SK-N-MC (cell line): ENCODE measurements at regions not wholly inside any gene's neighbourhood (a gene's known extent, or its start where the extent isn't known, plus 50 kb on each side); places are given as distances from the start of the nearest gene placed in this dataset.

ENCODE experiments used
- DNase-seq: peaks from one replicate; pipeline ENCODE4 v3.0.0-alpha.2; 2011; ENCODE audit warnings: low read depth, low spot score
- H3K27ac ChIP-seq: fragments of 200-600 bp; sonication (generic); 2 replicates; pipeline ENCODE4 v1.5.1; 2016; ENCODE audit warnings: mixed run types
- H3K36me3 ChIP-seq: fragments of 200-600 bp; sonication (generic); 2 replicates; pipeline ENCODE4 v1.6.1; 2017; ENCODE audit warnings: antibody characterized with exemption, low read length, mixed read lengths; ENCODE audit not compliant: insufficient read depth
- H3K4me3 ChIP-seq: fragments of 200-600 bp; sonication (generic); 2 replicates; pipeline ENCODE4 v1.5.1; 2016
- H3K9ac ChIP-seq: fragments of 200-600 bp; sonication (generic); 2 replicates; pipeline ENCODE4 v1.8.0; 2017; ENCODE audit warnings: mixed run types, mixed read lengths; ENCODE audit not compliant: insufficient read length
- H3K9me3 ChIP-seq: fragments of 200-600 bp; sonication (generic); 2 replicates; pipeline ENCODE4 v1.6.1; 2017; ENCODE audit warnings: low read depth, mild to moderate bottlenecking, antibody characterized with exemption, low read length, moderate library complexity, mixed read lengths
- EZH2 ChIP-seq: fragments of 200-600 bp; sonication (generic); IDR thresholded peaks from one replicate; pipeline ENCODE4 v1.6.1; 2017; ENCODE audit warnings: antibody characterized with exemption
- FOXP2 ChIP-seq: optimal IDR thresholded peaks from 2 replicates; pipeline ENCODE3; 2011; ENCODE audit warnings: mild to moderate bottlenecking, moderate library complexity; ENCODE audit not compliant: insufficient read depth; ENCODE audit errors: extremely low read length, control extremely low read depth
- POLR2AphosphoS5 ChIP-seq: IDR thresholded peaks from 2 replicates; pipeline ENCODE4 v1.6.1; 2012; ENCODE audit warnings: mild to moderate bottlenecking, low read depth, low read length, borderline replicate concordance

- peaks cover 7% of the 10 kb centered on the region; the same call in 1 of the 2 replicates for H3K36me3 ChIP-seq
- no peaks in the 10 kb centered on the region for H3K9me3 ChIP-seq
- TF ChIP-seq EZH2 = no peak
- TF ChIP-seq FOXP2 = no peak
- TF ChIP-seq POLR2AphosphoS5 = no peak
- no peak for DNase-seq
- no peak overlapping the region for H3K27ac ChIP-seq
- H3K4me3 ChIP-seq = no peak overlapping the region
- no peak overlapping the region for H3K9ac ChIP-seq
Measured at GRCh38 chr2:120990451-120990871, 254.8 kb downstream of the GLI2 start.

GRCh38 chr2:120991441-120991840 is 255.8 kb downstream of the GLI2 start:
- Histone ChIP-seq H3K36me3 (peaks cover 5% of the 10 kb centered on the region; the same call in 1 of the 2 replicates), H3K4me3 (no peak overlapping the region), H3K27ac (no peak overlapping the region), H3K9ac (no peak overlapping the region), H3K9me3 (no peaks in the 10 kb centered on the region)
- TF ChIP-seq EZH2 = no peak
- no peak for DNase-seq

GRCh38 chr2:120992791-120993555 is 257.3 kb downstream of the GLI2 start:
- Histone ChIP-seq H3K36me3 (no peaks in the 10 kb centered on the region; the same call in 1 of the 2 replicates), H3K27ac (no peak overlapping the region)
- TF ChIP-seq FOXP2 (no peak), EZH2 (no peak), POLR2AphosphoS5 (no peak)

GRCh38 chr2:120993661-120994060 is 258.0 kb downstream of the GLI2 start:
- TF ChIP-seq EZH2 (no peak), POLR2AphosphoS5 (no peak), FOXP2 (no peak)
- H3K27ac ChIP-seq = no peak overlapping the region

More at GRCh38 chr2:120992791-120993555, 257.3 kb downstream of the GLI2 start:
- Histone ChIP-seq H3K9ac (no peak overlapping the region), H3K4me3 (no peak overlapping the region), H3K9me3 (no peaks in the 10 kb centered on the region)
- DNase-seq = no peak

GRCh38 chr2:120994301-120994995 is 258.8 kb downstream of the GLI2 start:
- Histone ChIP-seq H3K9me3 (no peaks in the 10 kb centered on the region), H3K4me3 (no peak overlapping the region)
- DNase-seq = no peak

More at GRCh38 chr2:120993661-120994060, 258.0 kb downstream of the GLI2 start:
- no peaks in the 10 kb centered on the region for H3K9me3 ChIP-seq
- no peak for DNase-seq
- H3K4me3 ChIP-seq = no peak overlapping the region
- H3K9ac ChIP-seq = no peak overlapping the region
- no peaks in the 10 kb centered on the region; the same call in 1 of the 2 replicates for H3K36me3 ChIP-seq

GRCh38 chr2:120995152-120995551 is 259.5 kb downstream of the GLI2 start:
- Histone ChIP-seq H3K4me3 (no peak overlapping the region), H3K9me3 (no peaks in the 10 kb centered on the region), H3K36me3 (no peaks in the 10 kb centered on the region; the same call in 1 of the 2 replicates), H3K27ac (no peak overlapping the region), H3K9ac (no peak overlapping the region)
- DNase-seq = no peak
- TF ChIP-seq EZH2 = no peak
- no peak for TF ChIP-seq POLR2AphosphoS5
- TF ChIP-seq FOXP2 = no peak

More at GRCh38 chr2:120994301-120994995, 258.8 kb downstream of the GLI2 start:
- TF ChIP-seq FOXP2 = no peak
- TF ChIP-seq POLR2AphosphoS5 = no peak
- no peak for TF ChIP-seq EZH2
- H3K36me3 ChIP-seq = no peaks in the 10 kb centered on the region; the same call in 1 of the 2 replicates
- no peak overlapping the region for H3K27ac ChIP-seq
- no peak overlapping the region for H3K9ac ChIP-seq

GRCh38 chr2:120995656-120996190 is 260.1 kb downstream of the GLI2 start:
- Histone ChIP-seq H3K27ac (no peak overlapping the region), H3K4me3 (no peak overlapping the region), H3K9ac (no peak overlapping the region), H3K9me3 (no peaks in the 10 kb centered on the region), H3K36me3 (no peaks in the 10 kb centered on the region)
- no peak for TF ChIP-seq POLR2AphosphoS5
- TF ChIP-seq FOXP2 = no peak
- no peak for TF ChIP-seq EZH2
- no peak for DNase-seq

- TF ChIP-seq EZH2 (no peak), FOXP2 (no peak), POLR2AphosphoS5 (no peak)
- no peak for DNase-seq
Measured at GRCh38 chr2:120999377-121000097, 263.9 kb downstream of the GLI2 start.

More at GRCh38 chr2:120999377-121000097, 263.9 kb downstream of the GLI2 start:
- Histone ChIP-seq H3K9ac (no peak overlapping the region), H3K9me3 (no peaks in the 10 kb centered on the region), H3K4me3 (no peak overlapping the region), H3K27ac (no peak overlapping the region), H3K36me3 (no peaks in the 10 kb centered on the region)
